GM23338 (cell line): ENCODE measurements at regions not wholly inside any gene's neighbourhood (a gene's known extent, or its start where the extent isn't known, plus 50 kb on each side); places are given as distances from the start of the nearest gene placed in this dataset.
A peak's percentile ranks its signal among the peaks of the same experiment; 100 is the strongest.

Experiments used
- ATAC-seq: fragments of 200-7000 bp; cut with Tn5 transposase; 3 replicates; pipeline ENCODE4 v1.9.1; 2020
- DNase-seq: peaks from one replicate; pipeline ENCODE4 v3.0.0-alpha.2; 2015; ENCODE audit warnings: low spot score
- H2AFZ ChIP-seq: fragments of 200-600 bp; sonication (generic); 2 replicates; pipeline ENCODE4 v1.8.0; 2016; ENCODE audit warnings: antibody characterized with exemption, mild to moderate bottlenecking, moderate library complexity
- H3F3A ChIP-seq: fragments of 200-600 bp; sonication (generic); replicated peaks from 2 replicates; pipeline ENCODE4 v1.8.0; 2017; ENCODE audit warnings: antibody characterized with exemption, mixed run types, low read depth
- H3K27ac ChIP-seq: fragments of 200-600 bp; sonication (generic); 2 replicates; pipeline ENCODE4 v1.6.1; 2016; ENCODE audit warnings: low read depth
- H3K27me3 ChIP-seq: fragments of 200-600 bp; sonication (generic); 2 replicates; pipeline ENCODE4 v1.8.0; 2016; ENCODE audit warnings: mild to moderate bottlenecking, mixed run types, moderate library complexity; ENCODE audit not compliant: insufficient read depth
- H3K36me3 ChIP-seq: fragments of 200-600 bp; sonication (generic); 2 replicates; pipeline ENCODE4 v1.8.0; 2016; ENCODE audit warnings: mild to moderate bottlenecking; ENCODE audit not compliant: insufficient read depth
- H3K4me1 ChIP-seq: fragments of 200-600 bp; sonication (generic); 2 replicates; pipeline ENCODE4 v1.8.0; 2016; ENCODE audit warnings: mild to moderate bottlenecking, moderate library complexity; ENCODE audit not compliant: insufficient read depth
- H3K4me2 ChIP-seq: fragments of 200-600 bp; sonication (generic); 2 replicates; pipeline ENCODE4 v1.7.1; 2017; ENCODE audit warnings: mixed run types
- H3K4me3 ChIP-seq: fragments of 200-600 bp; sonication (generic); 2 replicates; pipeline ENCODE4 v1.6.1; 2016; ENCODE audit warnings: mixed run types
- H3K79me2 ChIP-seq: fragments of 200-600 bp; sonication (generic); replicated peaks from 2 replicates; pipeline ENCODE4 v1.8.0; 2017; ENCODE audit warnings: mild to moderate bottlenecking; ENCODE audit not compliant: insufficient read depth
- H3K9me2 ChIP-seq: fragments of 200-600 bp; sonication (generic); 2 replicates; pipeline ENCODE4 v1.8.0; 2017; ENCODE audit not compliant: insufficient read depth
- H4K20me1 ChIP-seq: fragments of 200-600 bp; sonication (generic); replicated peaks from 2 replicates; pipeline ENCODE4 v1.8.0; 2017; ENCODE audit warnings: mild to moderate bottlenecking; ENCODE audit not compliant: insufficient read depth
- H3K27ac Mint-ChIP-seq: 2 replicates; pipeline ENCODE4 v1.8.0; 2020; ENCODE audit warnings: inconsistent platforms, mild to moderate bottlenecking, moderate library complexity, mixed read lengths
- H3K27me3 Mint-ChIP-seq: 3 replicates; pipeline ENCODE4 v1.8.0; 2022; ENCODE audit warnings: low read depth, mild to moderate bottlenecking, moderate library complexity, mixed read lengths, inconsistent platforms; ENCODE audit not compliant: insufficient read depth, poor library complexity
- H3K36me3 Mint-ChIP-seq: 3 replicates; pipeline ENCODE4 v1.8.0; 2021; ENCODE audit warnings: low read depth, mild to moderate bottlenecking, inconsistent platforms, moderate library complexity, mixed read lengths
- H3K4me1 Mint-ChIP-seq: 3 replicates; pipeline ENCODE4 v1.8.0; 2020; ENCODE audit warnings: mild to moderate bottlenecking, inconsistent platforms, mixed read lengths
- H3K4me3 Mint-ChIP-seq: 3 replicates; pipeline ENCODE4 v1.8.0; 2021; ENCODE audit warnings: moderate library complexity, mild to moderate bottlenecking, inconsistent platforms, mixed read lengths
- H3K9me3 Mint-ChIP-seq: 3 replicates; pipeline ENCODE4 v1.8.0; 2020; ENCODE audit warnings: moderate library complexity, mild to moderate bottlenecking, inconsistent platforms, mixed read lengths
- CREB1 ChIP-seq: fragments of 250-450 bp; sonication (Bioruptor Pico); IDR thresholded peaks from 2 replicates; pipeline ENCODE4 v1.5.0; 2020; ENCODE audit warnings: low read depth, mild to moderate bottlenecking, moderate library complexity
- CTCF ChIP-seq, 2 experiments: fragments of 200-600 bp in 1 of 2; sonication (generic) in 1 of 2; conservative IDR thresholded peaks; 2 replicates each; pipeline versions ENCODE4 v1.5.1 to v1.6.1; 2016 to 2017; ENCODE audit warnings: antibody characterized with exemption in 2 of 2, low read depth in 2 of 2, mild to moderate bottlenecking in 2 of 2, moderate library complexity in 1 of 2
- ETS1 ChIP-seq: IDR thresholded peaks from 2 replicates; pipeline ENCODE4 v1.6.1; 2016; ENCODE audit warnings: antibody characterized with exemption
- EZH2 ChIP-seq: fragments of 200-600 bp; sonication (generic); IDR thresholded peaks from one replicate; pipeline ENCODE4 v1.8.0; 2017; ENCODE audit warnings: antibody characterized with exemption, mild to moderate bottlenecking, low read depth; ENCODE audit not compliant: unreplicated experiment
- EZH2phosphoT487 ChIP-seq: fragments of 200-600 bp; sonication (generic); IDR thresholded peaks from one replicate; pipeline ENCODE4 v1.8.1; 2018; ENCODE audit warnings: antibody characterized with exemption; ENCODE audit not compliant: unreplicated experiment
- JUNB ChIP-seq: IDR thresholded peaks from one replicate; pipeline ENCODE4 v1.6.1; 2016; ENCODE audit warnings: antibody characterized with exemption; ENCODE audit not compliant: unreplicated experiment
- NANOG ChIP-seq: IDR thresholded peaks from 2 replicates; pipeline ENCODE4 v1.6.1; 2016; ENCODE audit warnings: antibody characterized with exemption, borderline replicate concordance
- POLR2AphosphoS5 ChIP-seq: IDR thresholded peaks from 2 replicates; pipeline ENCODE4 v1.6.1; 2016; ENCODE audit warnings: antibody characterized with exemption, low read depth
- REST ChIP-seq: IDR thresholded peaks from one replicate; pipeline ENCODE4 v1.6.1; 2018; ENCODE audit warnings: antibody characterized with exemption; ENCODE audit not compliant: unreplicated experiment
- STAT1 ChIP-seq: IDR thresholded peaks from one replicate; pipeline ENCODE4 v1.6.1; 2016; ENCODE audit warnings: antibody characterized with exemption; ENCODE audit not compliant: unreplicated experiment
- ZNF114 ChIP-seq: fragments of 250-450 bp; sonication (Bioruptor Pico); IDR thresholded peaks from 2 replicates; pipeline ENCODE4 v1.5.0; 2020; ENCODE audit warnings: mild to moderate bottlenecking, moderate library complexity
- ZNF331 ChIP-seq: fragments of 250-450 bp; sonication (Bioruptor Pico); IDR thresholded peaks from 2 replicates; pipeline ENCODE4 v1.5.0; 2020; ENCODE audit warnings: low read depth, mild to moderate bottlenecking, moderate library complexity
- ZNF462 ChIP-seq: fragments of 250-450 bp; sonication (Bioruptor Pico); IDR thresholded peaks from 2 replicates; pipeline ENCODE4 v1.5.0; 2020; ENCODE audit warnings: mild to moderate bottlenecking, moderate library complexity

- Mint-ChIP-seq H3K4me1 (peaks cover 3% of the 10 kb centered on the region; the same call in 2 of the 3 replicates), H3K27ac (no peak overlapping the region)
- no peak for DNase-seq
Observed at GRCh38 chr16:65655802-65656201, 533.9 kb upstream of the CDH11 start.

More at GRCh38 chr16:65655802-65656201, 533.9 kb upstream of the CDH11 start:
- H3K27ac ChIP-seq, result no peak overlapping the region
- H2AFZ ChIP-seq, result 0 out of 2 replicates have a peak overlapping the region, but pooled peaks have one; percentile 28
- no peaks in the 10 kb centered on the region for H3K9me3 Mint-ChIP-seq
- TF ChIP-seq CREB1 (CRISPR knock-in tag) (no peak), JUNB (no peak), ETS1 (no peak), ZNF462 (CRISPR knock-in tag) (no peak), POLR2AphosphoS5 (no peak), CTCF (conservative IDR thresholded peaks at IDR 0.05; ENCODE audit: low read depth in 2 of 2) (no peak), EZH2phosphoT487 (no peak), EZH2 (no peak), ZNF331 (CRISPR knock-in tag) (no peak), NANOG (no peak), REST (no peak), ZNF114 (CRISPR knock-in tag) (no peak), STAT1 (no peak)
- no peaks in the 10 kb centered on the region for H3K4me1 ChIP-seq
- no peaks in the 10 kb centered on the region for H4K20me1 ChIP-seq
- H3F3A ChIP-seq, result no peaks in the 10 kb centered on the region
- H3K4me3 ChIP-seq, result no peak overlapping the region
- peak; percentile 60 for ATAC-seq
- peaks cover 4% of the 10 kb centered on the region; the same call in 1 of the 2 replicates for H3K9me2 ChIP-seq
- no peaks in the 10 kb centered on the region for H3K27me3 ChIP-seq
- H3K79me2 ChIP-seq, result no peaks in the 10 kb centered on the region
- no peaks in the 10 kb centered on the region for H3K36me3 ChIP-seq
- peaks cover 2% of the 10 kb centered on the region for H3K27me3 Mint-ChIP-seq
- H3K4me2 ChIP-seq, result no peak overlapping the region
- no peaks in the 10 kb centered on the region for H3K36me3 Mint-ChIP-seq
- H3K4me3 Mint-ChIP-seq, result no peak overlapping the region
